ENCODE measurements at regions not wholly inside any gene's neighbourhood (a gene's known extent, or its start where the extent isn't known, plus 50 kb on each side); places are given as distances from the start of the nearest gene placed in this dataset.

GRCh38 chr6:71707059-71707458 is 179.3 kb upstream of the RIMS1 start:
- TF ChIP-seq ZNF510 (tag by site-specific recombination; IDR thresholded peaks at IDR 0.05; ENCODE audit: insufficient replicate concordance) (no peak), CTCF (tag by site-specific recombination; IDR thresholded peaks at IDR 0.05) (no peak), ZNF830 (tag by site-specific recombination; IDR thresholded peaks at IDR 0.05; ENCODE audit: low read depth) (no peak)
